ENCODE measurements at regions not wholly inside any gene's neighbourhood (a gene's known extent, or its start where the extent isn't known, plus 50 kb on each side); places are given as distances from the start of the nearest gene placed in this dataset.

GRCh38 chr20:3323398-3323797 lies 84.1 kb downstream of the DNAAF9 start:
- Histone ChIP-seq H3K27me3 (ENCODE audit: low read depth) (no peaks in the 10 kb centered on the region), H3K4me1 (peaks cover 9% of the 10 kb centered on the region), H3K4me3 (no peak overlapping the region), H3K36me3 (replicated peaks) (no peaks in the 10 kb centered on the region), H3K9me3 (no peaks in the 10 kb centered on the region)
- in situ Hi-C loops (cut with MboI; ENCODE audit: low sequenced_read_pairs) = no loop called here
- no peak for DNase-seq (ENCODE audit: low spot score in 2 of 2)

GRCh38 chr20:3318226-3318884 lies 79.4 kb upstream of the SLC4A11 start:
- Histone ChIP-seq H3K4me1 (peaks cover 9% of the 10 kb centered on the region), H3K27me3 (ENCODE audit: low read depth) (no peaks in the 10 kb centered on the region), H3K36me3 (replicated peaks) (no peaks in the 10 kb centered on the region; the same call in 1 of the 2 replicates), H3K4me3 (no peak overlapping the region), H3K9me3 (no peaks in the 10 kb centered on the region)
- in situ Hi-C loops (cut with MboI; ENCODE audit: low sequenced_read_pairs) = loop anchor here (10.0 kb wide), 2 partner anchors 104 to 264 kb away; no protein-coding TSS in a partner anchor
- DNase-seq (ENCODE audit: low spot score in 2 of 2) = no peak

- Histone ChIP-seq H3K9me3 (no peaks in the 10 kb centered on the region), H3K27me3 (ENCODE audit: low read depth) (no peaks in the 10 kb centered on the region), H3K36me3 (replicated peaks) (no peaks in the 10 kb centered on the region; the same call in 1 of the 2 replicates), H3K4me3 (no peak overlapping the region), H3K4me1 (peaks cover 14% of the 10 kb centered on the region)
- DNase-seq (ENCODE audit: low spot score in 2 of 2) = no peak
- in situ Hi-C loops (cut with MboI; ENCODE audit: low sequenced_read_pairs) = loop anchor here (10.0 kb wide), 2 partner anchors 101 to 261 kb away; no protein-coding TSS in a partner anchor
Observed at GRCh38 chr20:3316136-3316535, 77.1 kb upstream of the SLC4A11 start.

- H3K36me3 ChIP-seq (replicated peaks) = peaks cover 4% of the 10 kb centered on the region
- peaks cover 14% of the 10 kb centered on the region for H3K4me1 ChIP-seq
- no peak for DNase-seq (ENCODE audit: low spot score in 2 of 2)
- H3K4me3 ChIP-seq = no peak overlapping the region
- H3K27me3 ChIP-seq (ENCODE audit: low read depth) = no peaks in the 10 kb centered on the region
- no peaks in the 10 kb centered on the region for H3K9me3 ChIP-seq
- in situ Hi-C loops (cut with MboI; ENCODE audit: low sequenced_read_pairs) = loop anchor here (10.0 kb wide), 2 partner anchors 100 to 260 kb away; no protein-coding TSS in a partner anchor
Observed at GRCh38 chr20:3315136-3315535, 76.1 kb upstream of the SLC4A11 start.

GRCh38 chr20:3314391-3314790 lies 75.4 kb upstream of the SLC4A11 start:
- Histone ChIP-seq H3K36me3 (replicated peaks) (peaks cover 4% of the 10 kb centered on the region), H3K4me1 (peaks cover 8% of the 10 kb centered on the region), H3K4me3 (no peak overlapping the region), H3K9me3 (no peaks in the 10 kb centered on the region), H3K27me3 (ENCODE audit: low read depth) (no peaks in the 10 kb centered on the region)
- in situ Hi-C loops (cut with MboI; ENCODE audit: low sequenced_read_pairs) = loop anchor here (10.0 kb wide), 2 partner anchors 100 to 260 kb away; no protein-coding TSS in a partner anchor
- DNase-seq (ENCODE audit: low spot score in 2 of 2) = no peak

- Histone ChIP-seq H3K27me3 (ENCODE audit: low read depth) (no peaks in the 10 kb centered on the region), H3K4me1 (peaks cover 6% of the 10 kb centered on the region), H3K4me3 (no peak overlapping the region), H3K36me3 (replicated peaks) (peaks cover 4% of the 10 kb centered on the region), H3K9me3 (no peaks in the 10 kb centered on the region)
- in situ Hi-C loops (cut with MboI; ENCODE audit: low sequenced_read_pairs) = loop anchor here (10.0 kb wide), 2 partner anchors 99 to 259 kb away; no protein-coding TSS in a partner anchor
- no peak for DNase-seq (ENCODE audit: low spot score in 2 of 2)
Observed at GRCh38 chr20:3313683-3314065, 74.7 kb upstream of the SLC4A11 start.

GRCh38 chr20:3312940-3313682 lies 74.1 kb upstream of the SLC4A11 start:
- peak in 1 of 2 experiments; percentile 12 for DNase-seq (ENCODE audit: low spot score in 2 of 2)
- Histone ChIP-seq H3K27me3 (ENCODE audit: low read depth) (no peaks in the 10 kb centered on the region), H3K9me3 (no peaks in the 10 kb centered on the region), H3K4me1 (peaks cover 6% of the 10 kb centered on the region), H3K4me3 (no peak overlapping the region), H3K36me3 (replicated peaks) (peaks cover 4% of the 10 kb centered on the region)
- in situ Hi-C loops (cut with MboI; ENCODE audit: low sequenced_read_pairs) = loop anchor here (10.0 kb wide), 2 partner anchors 98 to 258 kb away; no protein-coding TSS in a partner anchor

- Histone ChIP-seq H3K36me3 (replicated peaks) (peaks cover 4% of the 10 kb centered on the region), H3K9me3 (no peaks in the 10 kb centered on the region), H3K4me3 (no peak overlapping the region), H3K4me1 (peaks cover 6% of the 10 kb centered on the region), H3K27me3 (ENCODE audit: low read depth) (no peaks in the 10 kb centered on the region)
- DNase-seq (ENCODE audit: low spot score in 2 of 2) = no peak
- in situ Hi-C loops (cut with MboI; ENCODE audit: low sequenced_read_pairs) = loop anchor here (10.0 kb wide), 2 partner anchors 97 to 257 kb away; no protein-coding TSS in a partner anchor
Observed at GRCh38 chr20:3311623-3312022, 72.6 kb upstream of the SLC4A11 start.

GRCh38 chr20:3309226-3309625 lies 70.2 kb upstream of the SLC4A11 start:
- Histone ChIP-seq H3K4me3 (no peak overlapping the region), H3K36me3 (replicated peaks) (peaks cover 4% of the 10 kb centered on the region), H3K27me3 (ENCODE audit: low read depth) (no peaks in the 10 kb centered on the region), H3K9me3 (no peaks in the 10 kb centered on the region), H3K4me1 (peaks cover 6% of the 10 kb centered on the region)
- in situ Hi-C loops (cut with MboI; ENCODE audit: low sequenced_read_pairs) = no loop called here
- DNase-seq (ENCODE audit: low spot score in 2 of 2) = no peak

- Histone ChIP-seq H3K4me3 (no peak overlapping the region), H3K27me3 (ENCODE audit: low read depth) (no peaks in the 10 kb centered on the region), H3K4me1 (peaks cover 4% of the 10 kb centered on the region), H3K36me3 (replicated peaks) (peaks cover 7% of the 10 kb centered on the region), H3K9me3 (no peaks in the 10 kb centered on the region)
- no peak for DNase-seq (ENCODE audit: low spot score in 2 of 2)
- in situ Hi-C loops (cut with MboI; ENCODE audit: low sequenced_read_pairs) = no loop called here
Observed at GRCh38 chr20:3307725-3308124, 68.7 kb upstream of the SLC4A11 start.

GRCh38 chr20:3307078-3307477 lies 68.1 kb upstream of the SLC4A11 start:
- Histone ChIP-seq H3K36me3 (replicated peaks) (peaks cover 7% of the 10 kb centered on the region), H3K27me3 (ENCODE audit: low read depth) (no peaks in the 10 kb centered on the region), H3K4me1 (no peaks in the 10 kb centered on the region), H3K9me3 (no peaks in the 10 kb centered on the region), H3K4me3 (no peak overlapping the region)
- in situ Hi-C loops (cut with MboI; ENCODE audit: low sequenced_read_pairs) = no loop called here
- DNase-seq (ENCODE audit: low spot score in 2 of 2) = no peak

GRCh38 chr20:3306068-3306467 lies 67.1 kb upstream of the SLC4A11 start:
- H3K36me3 ChIP-seq (replicated peaks) = peaks cover 7% of the 10 kb centered on the region
- no peaks in the 10 kb centered on the region for H3K27me3 ChIP-seq (ENCODE audit: low read depth)
- DNase-seq (ENCODE audit: low spot score in 2 of 2) = no peak
- H3K4me3 ChIP-seq = no peak overlapping the region
- H3K9me3 ChIP-seq = no peaks in the 10 kb centered on the region
- H3K4me1 ChIP-seq = no peaks in the 10 kb centered on the region
- in situ Hi-C loops (cut with MboI; ENCODE audit: low sequenced_read_pairs) = no loop called here

GRCh38 chr20:3304456-3304855 lies 65.5 kb upstream of the SLC4A11 start:
- Histone ChIP-seq H3K4me3 (no peak overlapping the region), H3K36me3 (replicated peaks) (peaks cover 3% of the 10 kb centered on the region; the same call in 1 of the 2 replicates), H3K9me3 (no peaks in the 10 kb centered on the region), H3K27me3 (ENCODE audit: low read depth) (no peaks in the 10 kb centered on the region), H3K4me1 (no peaks in the 10 kb centered on the region)
- DNase-seq (ENCODE audit: low spot score in 2 of 2) = no peak
- in situ Hi-C loops (cut with MboI; ENCODE audit: low sequenced_read_pairs) = no loop called here

GRCh38 chr20:3297079-3297378 lies 58.0 kb upstream of the SLC4A11 start:
- H3K4me3 ChIP-seq = no peak overlapping the region
- no peaks in the 10 kb centered on the region for H3K4me1 ChIP-seq
- in situ Hi-C loops (cut with MboI; ENCODE audit: low sequenced_read_pairs) = no loop called here
- H3K27me3 ChIP-seq (ENCODE audit: low read depth) = no peaks in the 10 kb centered on the region
- H3K9me3 ChIP-seq = no peaks in the 10 kb centered on the region
- peaks cover 3% of the 10 kb centered on the region; the same call in 1 of the 2 replicates for H3K36me3 ChIP-seq (replicated peaks)
- DNase-seq (ENCODE audit: low spot score in 2 of 2) = no peak
